SK-N-SH treated with all-trans-retinoic acid at 6 μM for 48 hours (cell line): ENCODE measurements at regions not wholly inside any gene's neighbourhood (a gene's known extent, or its start where the extent isn't known, plus 50 kb on each side); places are given as distances from the start of the nearest gene placed in this dataset.

Source experiments
- OSR1 ChIP-seq: fragments of 250-450 bp; sonication (Bioruptor Pico); IDR thresholded peaks from 2 replicates; pipeline ENCODE4 v1.8.0; 2022; ENCODE audit warnings: moderate library complexity, mild to moderate bottlenecking, inconsistent platforms
- POU6F1 ChIP-seq: fragments of 250-450 bp; sonication (Bioruptor Pico); IDR thresholded peaks from 2 replicates; pipeline ENCODE4 v1.8.0; 2021; ENCODE audit warnings: low read depth, mild to moderate bottlenecking, moderate library complexity, borderline replicate concordance
- ZC3H10 ChIP-seq: fragments of 250-450 bp; sonication (Bioruptor Pico); IDR thresholded peaks from 2 replicates; pipeline ENCODE4 v1.5.1; 2021; ENCODE audit warnings: mild to moderate bottlenecking, moderate library complexity
- ZNF565 ChIP-seq: fragments of 450-650 bp; formaldehyde crosslinking; conservative IDR thresholded peaks from 2 replicates; pipeline ENCODE4 v1.5.0; 2020; ENCODE audit warnings: low read depth, mild to moderate bottlenecking, moderate library complexity

GRCh38 chr5:126168785-126169184, 254.4 kb upstream of the GRAMD2B start:
- TF ChIP-seq POU6F1 (CRISPR knock-in tag) (no peak), ZC3H10 (no peak), ZNF565 (CRISPR knock-in tag) (no peak), OSR1 (CRISPR knock-in tag) (no peak)
